GM20000 (cell line): ENCODE measurements at regions not wholly inside any gene's neighbourhood (a gene's known extent, or its start where the extent isn't known, plus 50 kb on each side); places are given as distances from the start of the nearest gene placed in this dataset.

Experiments
- DNase-seq: peaks from one replicate; pipeline ENCODE4 v3.0.0; 2012; ENCODE audit warnings: low spot score
- CTCF ChIP-seq: IDR thresholded peaks from 2 replicates; pipeline ENCODE4 v1.5.1; 2012; ENCODE audit warnings: mild to moderate bottlenecking, control low read depth; ENCODE audit errors: extremely low read depth, missing control alignments

DNA sequence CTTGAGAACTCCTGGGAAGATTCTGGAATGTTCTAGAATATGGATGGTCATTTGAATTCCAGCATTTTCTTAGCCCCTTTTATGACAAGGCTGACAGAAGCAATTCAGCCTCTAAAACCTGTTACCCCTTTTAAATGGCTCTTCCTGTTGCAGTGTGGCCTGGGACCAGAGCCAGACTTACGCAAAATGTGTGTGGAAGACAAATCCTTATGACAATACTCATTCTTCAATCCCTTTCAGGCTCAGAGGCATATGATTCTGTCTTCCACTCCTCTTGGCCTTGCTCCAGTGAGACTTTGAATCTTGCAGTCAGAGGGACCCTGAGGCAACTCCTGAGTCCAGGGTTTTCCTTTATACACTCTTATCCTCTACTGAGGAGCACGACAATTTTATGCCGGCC is 287.0 kb downstream of the CLIC5 start:
- TF ChIP-seq CTCF: no peak
- DNase-seq: no peak

GRCh38 chr6:45727819-45728449 is 287.7 kb downstream of the CLIC5 start:
- no peak for TF ChIP-seq CTCF

DNA sequence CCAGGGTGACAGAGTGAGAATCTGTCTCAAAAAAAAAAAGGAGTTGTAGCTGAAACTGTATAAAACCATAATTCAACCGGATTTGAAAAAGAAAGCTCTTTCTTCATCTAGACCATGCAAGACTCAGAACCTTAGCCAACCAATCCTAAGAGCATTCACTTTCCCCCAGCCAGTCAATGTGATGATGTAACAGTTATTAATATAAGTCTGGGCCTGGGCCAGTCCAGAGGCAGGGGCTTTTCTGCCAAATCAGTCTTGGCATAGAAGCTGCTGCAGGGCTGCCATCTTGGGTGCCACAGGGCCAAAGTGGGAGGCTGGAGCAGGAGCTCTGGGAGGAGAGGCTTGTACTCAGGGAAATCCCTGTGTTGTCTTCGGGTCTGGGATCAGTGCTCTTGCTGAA is 288.4 kb downstream of the CLIC5 start:
- no peak for TF ChIP-seq CTCF
- no peak for DNase-seq

More at GRCh38 chr6:45727819-45728449, 287.7 kb downstream of the CLIC5 start:
- no peak for DNase-seq

GRCh38 chr6:45726444-45726843 is 289.2 kb downstream of the CLIC5 start:
- no peak for TF ChIP-seq CTCF
- no peak for DNase-seq

DNA sequence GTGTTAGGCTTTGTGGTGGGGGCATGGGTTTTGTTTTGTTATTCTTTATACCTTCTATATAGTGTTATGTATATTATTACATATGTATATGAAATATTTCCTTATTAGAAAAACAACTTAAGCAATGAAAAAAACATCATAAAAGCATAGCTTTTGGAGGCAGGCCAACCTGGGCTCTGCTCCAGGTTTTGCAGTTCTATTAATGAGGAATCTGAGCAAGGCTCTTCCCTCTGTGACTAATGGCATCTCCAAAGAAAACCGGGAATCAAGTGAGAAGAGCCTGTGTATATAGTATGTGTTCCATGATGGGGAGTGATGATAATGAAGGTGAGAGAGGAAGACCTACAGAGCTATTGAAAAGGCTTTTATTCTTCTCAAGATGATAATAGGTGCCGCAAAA is 291.1 kb downstream of the CLIC5 start:
- no peak for TF ChIP-seq CTCF
- no peak for DNase-seq

- TF ChIP-seq CTCF: no peak
- no peak for DNase-seq
These were observed 291.6 kb downstream of the CLIC5 start for GRCh38 chr6:45724027-45724426.

- no peak for TF ChIP-seq CTCF
- no peak for DNase-seq
These were observed 292.8 kb downstream of the CLIC5 start for GRCh38 chr6:45722876-45723275.

DNA sequence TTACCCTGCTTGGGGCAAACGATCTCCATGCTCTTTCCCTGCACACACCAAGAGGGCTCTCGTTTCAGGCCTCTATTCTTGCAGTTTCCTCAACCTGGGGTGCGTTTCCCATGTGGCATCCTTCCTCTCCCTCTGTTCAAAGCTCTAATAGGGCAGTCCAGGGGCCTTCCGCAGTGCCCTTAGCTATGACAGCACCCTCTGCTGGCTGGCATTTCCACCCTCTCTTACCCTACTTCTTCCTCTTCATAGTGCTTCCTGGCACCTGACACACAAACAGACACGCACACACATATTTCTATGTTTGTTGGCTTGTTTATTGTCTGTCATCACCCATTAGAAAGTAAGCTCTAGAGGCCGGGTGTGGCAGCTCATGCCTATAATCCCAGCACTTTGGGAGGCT is 294.0 kb downstream of the CLIC5 start:
- no peak for DNase-seq
- no peak for TF ChIP-seq CTCF
